Thyroid gland (tissue), 4 donors: ENCODE measurements at regions not wholly inside any gene's neighbourhood (a gene's known extent, or its start where the extent isn't known, plus 50 kb on each side); places are given as distances from the start of the nearest gene placed in this dataset.
"Not testable (repeated sequence)": the region's sequence is repeated elsewhere in the genome, so short reads cannot be mapped to it uniquely, and the experiment has no call there.

Experiments
- DNase-seq, 2 donors: peaks; one replicate each; pipeline ENCODE4 v3.0.0-alpha.2; 2019
- H3K27ac ChIP-seq, 3 donors: fragments of 200-600 bp; sonication (generic); 1 replicate in 2 of 3; 2 replicates in 1 of 3; pipeline ENCODE4 v1.5.1; 2016 to 2019; ENCODE audit warnings: mild to moderate bottlenecking in 1 of 3, moderate library complexity in 1 of 3
- H3K27me3 ChIP-seq: fragments of 200-600 bp; sonication (generic); one replicate; pipeline ENCODE4 v1.5.1; 2019
- H3K36me3 ChIP-seq, 2 donors: fragments of 200-600 bp; sonication (generic); one replicate each; pipeline ENCODE4 v1.5.1; 2016 to 2019
- H3K4me1 ChIP-seq, 2 donors: fragments of 200-600 bp; sonication (generic); one replicate each; pipeline ENCODE4 v1.5.1; 2017 to 2019
- H3K4me3 ChIP-seq, 3 donors: fragments of 200-600 bp; sonication (generic); replicated peaks in 1 of 3; 1 replicate in 2 of 3; 2 replicates in 1 of 3; pipeline ENCODE4 v1.5.1; 2016; ENCODE audit warnings: mild to moderate bottlenecking in 1 of 3
- H3K9me3 ChIP-seq: fragments of 200-600 bp; sonication (generic); one replicate; pipeline ENCODE4 v1.5.1; 2017
- POLR2A ChIP-seq, 2 donors: fragments of 450-650 bp; IDR thresholded peaks; one replicate each; pipeline ENCODE4 v1.6.1; 2017; ENCODE audit warnings: antibody characterized with exemption in 2 of 2, mild to moderate bottlenecking in 2 of 2, moderate library complexity in 1 of 2
- WGBS, 2 donors: methylation state at CpG; one replicate each; pipeline ENCODE4 v1.1.5; 2017; 5-methylcytosine and 5-hydroxymethylcytosine counted together
- intact Hi-C: fragments of 100-400 bp; cut with DNase I; formaldehyde crosslinking; loops from one replicate; pipeline ENCODE4 v1.15.1; 2023
- TF ChIP-seq, protein P1 (sequence below), 6 experiments: fragments of 200-600 bp in 3 of 6; fragments of 450-650 bp in 3 of 6; sonication (generic) in 3 of 6; IDR thresholded peaks; one replicate each; pipeline ENCODE4 v1.5.1; 2016 to 2019; ENCODE audit warnings: antibody characterized with exemption in 6 of 6, mild to moderate bottlenecking in 2 of 6, inconsistent platforms in 1 of 6, moderate library complexity in 1 of 6

DNA sequence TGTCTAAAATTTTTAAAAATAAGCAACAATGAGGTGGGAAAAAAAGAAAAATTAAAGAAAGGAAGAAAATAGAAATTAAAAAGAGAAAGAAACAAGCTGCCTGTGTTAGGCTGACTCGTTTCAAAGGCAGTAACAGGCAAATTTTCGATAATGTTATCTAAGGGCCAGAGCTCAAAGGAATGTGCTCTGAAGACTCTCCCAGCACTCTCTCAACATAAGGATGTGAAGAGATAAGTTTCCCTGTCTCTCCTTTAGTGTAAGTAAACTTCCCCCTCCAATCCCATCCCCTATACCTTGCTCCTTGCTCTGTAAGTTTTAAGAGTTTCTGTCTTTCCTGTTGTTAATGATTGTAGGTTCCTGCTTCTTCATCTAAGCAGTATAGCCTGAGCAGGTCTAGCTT is 172.8 kb downstream of the TEX13C start:
- H3K27me3 ChIP-seq = no peaks in the 10 kb centered on the region
- H3K36me3 ChIP-seq = no peaks in the 10 kb centered on the region
- H3K27ac ChIP-seq = no peak overlapping the region
- no peaks in the 10 kb centered on the region for H3K9me3 ChIP-seq
- H3K4me1 ChIP-seq = no peaks in the 10 kb centered on the region
- no peak for DNase-seq
- intact Hi-C loops = no loop called here
- 63% methylated on average over 2 of the region's 2 CpGs for WGBS, 2 donors
- H3K4me3 ChIP-seq = no peak overlapping the region
- no peak for TF ChIP-seq POLR2A (IDR thresholded peaks at IDR 0.05)
- TF ChIP-seq, protein P1, sequence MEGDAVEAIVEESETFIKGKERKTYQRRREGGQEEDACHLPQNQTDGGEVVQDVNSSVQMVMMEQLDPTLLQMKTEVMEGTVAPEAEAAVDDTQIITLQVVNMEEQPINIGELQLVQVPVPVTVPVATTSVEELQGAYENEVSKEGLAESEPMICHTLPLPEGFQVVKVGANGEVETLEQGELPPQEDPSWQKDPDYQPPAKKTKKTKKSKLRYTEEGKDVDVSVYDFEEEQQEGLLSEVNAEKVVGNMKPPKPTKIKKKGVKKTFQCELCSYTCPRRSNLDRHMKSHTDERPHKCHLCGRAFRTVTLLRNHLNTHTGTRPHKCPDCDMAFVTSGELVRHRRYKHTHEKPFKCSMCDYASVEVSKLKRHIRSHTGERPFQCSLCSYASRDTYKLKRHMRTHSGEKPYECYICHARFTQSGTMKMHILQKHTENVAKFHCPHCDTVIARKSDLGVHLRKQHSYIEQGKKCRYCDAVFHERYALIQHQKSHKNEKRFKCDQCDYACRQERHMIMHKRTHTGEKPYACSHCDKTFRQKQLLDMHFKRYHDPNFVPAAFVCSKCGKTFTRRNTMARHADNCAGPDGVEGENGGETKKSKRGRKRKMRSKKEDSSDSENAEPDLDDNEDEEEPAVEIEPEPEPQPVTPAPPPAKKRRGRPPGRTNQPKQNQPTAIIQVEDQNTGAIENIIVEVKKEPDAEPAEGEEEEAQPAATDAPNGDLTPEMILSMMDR (IDR thresholded peaks at IDR 0.05) = no peak

DNA sequence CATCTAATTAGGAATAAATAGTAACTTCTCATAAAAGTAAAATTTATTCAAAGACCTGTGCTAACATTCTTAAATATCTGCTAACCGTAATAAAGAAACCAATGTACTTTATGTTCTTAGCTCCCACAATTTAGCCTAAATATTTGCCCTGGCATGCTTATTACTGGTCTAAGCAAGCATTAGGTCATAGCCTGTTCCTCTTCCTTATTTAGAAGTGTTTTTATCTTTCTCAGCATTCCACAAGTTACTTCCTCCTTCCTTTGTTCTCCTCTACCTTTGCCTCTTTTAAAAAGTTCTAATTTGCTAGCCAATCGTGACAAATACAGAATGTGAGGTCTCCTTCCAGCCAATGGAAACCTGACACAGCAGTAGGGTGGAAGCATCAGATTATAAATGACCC is 173.3 kb downstream of the TEX13C start:
- H3K27ac ChIP-seq, H3K27me3 ChIP-seq: not testable (repeated sequence)
- 76 to 97% methylated on average over 2 of the region's 2 CpGs for WGBS, 2 donors

DNA sequence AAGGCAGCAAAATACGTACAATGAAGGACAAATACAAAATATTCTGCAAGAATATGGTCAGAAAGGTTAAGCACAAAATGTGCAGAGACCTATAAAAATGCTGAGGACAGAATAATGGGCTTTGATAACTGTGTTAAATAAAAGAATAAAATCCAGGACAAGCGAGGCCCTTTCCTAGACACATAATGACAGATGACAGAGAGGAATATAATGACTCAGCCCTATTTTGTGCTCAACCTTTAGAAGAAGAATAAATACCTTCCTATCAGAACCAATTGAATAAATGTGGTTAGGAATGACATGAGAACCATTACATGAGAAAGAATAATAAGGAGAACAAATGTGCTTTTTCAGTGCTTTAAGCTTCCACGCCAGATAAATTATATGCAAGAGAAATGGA is 178.0 kb downstream of the TEX13C start:
- H3K27me3 ChIP-seq = no peaks in the 10 kb centered on the region
- TF ChIP-seq, protein P1 (IDR thresholded peaks at IDR 0.05) = no peak
- TF ChIP-seq POLR2A (IDR thresholded peaks at IDR 0.05) = no peak
- H3K4me3 ChIP-seq = no peak overlapping the region
- 79 to 88% methylated on average over 3 of the region's 3 CpGs for WGBS, 2 donors
- H3K4me1 ChIP-seq = no peaks in the 10 kb centered on the region
- no peaks in the 10 kb centered on the region for H3K36me3 ChIP-seq
- no peak for DNase-seq
- H3K27ac ChIP-seq = no peak overlapping the region
- intact Hi-C loops = no loop called here
- no peaks in the 10 kb centered on the region for H3K9me3 ChIP-seq

More for the DNA sequence above, 173.3 kb downstream of the TEX13C start:
- H3K36me3 ChIP-seq, DNase-seq, intact Hi-C loops, H3K9me3 ChIP-seq, H3K4me1 ChIP-seq, H3K4me3 ChIP-seq: not testable (repeated sequence)

DNA sequence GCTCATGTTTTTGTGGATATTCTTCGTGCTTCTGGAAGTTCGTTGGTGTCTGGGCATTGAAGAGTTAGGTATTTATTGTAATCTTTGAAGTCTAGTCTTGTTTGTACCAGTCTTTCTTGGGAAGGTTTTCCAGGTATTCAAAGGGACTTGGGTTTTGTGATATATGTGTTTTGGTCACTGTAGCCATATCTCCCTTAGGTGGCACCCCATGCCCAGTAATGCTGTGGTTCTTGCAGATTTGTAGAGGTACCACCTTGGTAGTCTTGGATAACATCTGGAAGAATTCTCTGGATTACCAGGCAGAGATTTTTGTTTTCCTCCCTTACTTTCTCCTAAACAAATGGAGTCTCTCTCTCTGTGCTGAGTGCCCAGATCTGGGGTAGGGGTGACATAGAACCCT is 184.1 kb downstream of the TEX13C start:
- Histone ChIP-seq H3K4me3 (no peak overlapping the region), H3K9me3 (no peaks in the 10 kb centered on the region), H3K27me3 (no peaks in the 10 kb centered on the region), H3K27ac (no peak overlapping the region), H3K4me1 (no peaks in the 10 kb centered on the region), H3K36me3 (no peaks in the 10 kb centered on the region)
- intact Hi-C loops = loop anchor here (10.0 kb wide), 1 partner anchor 61 kb away; no protein-coding TSS in a partner anchor
- 76 to 78% methylated on average over 2 of the region's 2 CpGs for WGBS, 2 donors
- TF ChIP-seq, protein P1 (IDR thresholded peaks at IDR 0.05) = no peak
- no peak for TF ChIP-seq POLR2A (IDR thresholded peaks at IDR 0.05)
- no peak for DNase-seq

DNA sequence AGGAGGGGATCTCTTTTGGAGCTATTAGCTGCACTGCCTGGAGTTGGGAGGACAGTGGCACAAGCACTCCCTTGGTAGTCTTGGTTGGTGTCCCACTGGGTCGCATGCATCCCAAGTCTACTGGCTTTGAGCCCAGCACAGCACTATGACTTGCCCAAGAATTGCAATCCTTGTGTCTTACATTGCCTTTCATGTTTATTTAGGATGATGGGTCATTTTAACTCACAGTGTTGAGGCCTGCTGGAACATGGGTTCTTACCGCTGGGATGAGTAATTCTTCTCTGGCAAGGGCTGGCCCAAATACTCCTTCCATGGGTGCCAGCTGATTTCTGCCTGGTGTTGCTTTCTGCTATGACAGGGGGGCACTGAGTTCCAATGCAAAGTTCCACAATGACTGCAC is 185.5 kb downstream of the TEX13C start:
- Histone ChIP-seq H3K4me1 (no peaks in the 10 kb centered on the region), H3K36me3 (no peaks in the 10 kb centered on the region), H3K27me3 (no peaks in the 10 kb centered on the region), H3K9me3 (no peaks in the 10 kb centered on the region), H3K27ac (no peak overlapping the region), H3K4me3 (no peak overlapping the region)
- 81% methylated on average over 2 of the region's 2 CpGs; no CpG with 5 or more reads in 1 of the 2 donors for WGBS, 2 donors
- TF ChIP-seq POLR2A (IDR thresholded peaks at IDR 0.05) = no peak
- TF ChIP-seq, protein P1 (IDR thresholded peaks at IDR 0.05) = no peak
- intact Hi-C loops = loop anchor here (10.0 kb wide), 1 partner anchor 60 kb away; no protein-coding TSS in a partner anchor
- DNase-seq = no peak

DNA sequence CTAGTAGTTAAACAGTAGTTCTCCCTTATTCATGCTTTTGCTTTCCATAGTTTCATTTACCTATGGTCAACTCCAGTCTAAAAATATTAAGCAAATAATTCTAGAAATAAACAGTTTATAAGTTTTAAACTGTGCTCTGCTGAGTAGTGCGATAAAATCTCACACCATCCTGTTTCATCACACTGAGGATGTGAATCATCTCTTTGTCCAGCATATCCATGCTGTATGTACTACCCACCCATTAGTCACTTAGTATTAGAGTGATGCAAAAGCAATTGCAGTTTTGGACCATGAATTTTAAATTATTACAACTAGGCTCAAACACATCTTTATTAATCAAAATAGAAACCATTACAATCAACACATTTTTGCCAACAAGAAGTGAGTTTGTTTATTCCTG is 187.4 kb downstream of the TEX13C start:
- WGBS, 2 donors = 91 to 96% methylated on average over 1 of the region's 1 CpG
- DNase-seq = no peak
- Histone ChIP-seq H3K27ac (no peak overlapping the region), H3K4me1 (no peaks in the 10 kb centered on the region), H3K4me3 (no peak overlapping the region), H3K9me3 (no peaks in the 10 kb centered on the region), H3K27me3 (no peaks in the 10 kb centered on the region), H3K36me3 (no peaks in the 10 kb centered on the region)
- intact Hi-C loops = loop anchor here (10.0 kb wide), 1 partner anchor 58 kb away; no protein-coding TSS in a partner anchor
- TF ChIP-seq POLR2A (IDR thresholded peaks at IDR 0.05) = no peak
- TF ChIP-seq, protein P1 (IDR thresholded peaks at IDR 0.05) = no peak
